ENCODE measurements at regions not wholly inside any gene's neighbourhood (a gene's known extent, or its start where the extent isn't known, plus 50 kb on each side); places are given as distances from the start of the nearest gene placed in this dataset.

GRCh38 chr22:27594020-27594419 lies 207.5 kb downstream of the MN1 start:
- no peaks in the 10 kb centered on the region for H3K79me2 ChIP-seq (ENCODE audit: control insufficient read depth, insufficient read depth, low read length)
- DNase-seq (ENCODE audit: low read depth, low spot score) (no peak), FAIRE-seq (no peak)
- no peak overlapping the region for H3K4me3 ChIP-seq (ENCODE audit: control insufficient read depth in 2 of 3, extremely low read depth in 1 of 3, insufficient read depth in 2 of 3, low read depth in 1 of 3, low read length in 3 of 3)
- H3K9ac ChIP-seq (ENCODE audit: control insufficient read depth, extremely low read depth, insufficient read depth, low read length), result no peak overlapping the region
- H3K27me3 ChIP-seq (ENCODE audit: control insufficient read depth, extremely low read depth, insufficient read depth, low read length), result no peaks in the 10 kb centered on the region
- no peak overlapping the region for H3K27ac ChIP-seq (ENCODE audit: control insufficient read depth, insufficient read depth, low read length)
- H2AFZ ChIP-seq (ENCODE audit: control insufficient read depth, low read length), result no peak overlapping the region
- no peaks in the 10 kb centered on the region for H3K36me3 ChIP-seq (ENCODE audit: control insufficient read depth in 2 of 2, extremely low read depth in 1 of 2, insufficient read depth in 2 of 2, low read length in 2 of 2)
- H3K4me2 ChIP-seq (ENCODE audit: control insufficient read depth, extremely low read depth, insufficient read depth, low read depth, low read length), result no peak overlapping the region
- no peak for TF ChIP-seq EZH2 (IDR thresholded peaks at IDR 0.05; ENCODE audit: low read length)
- TF ChIP-seq, protein P1, sequence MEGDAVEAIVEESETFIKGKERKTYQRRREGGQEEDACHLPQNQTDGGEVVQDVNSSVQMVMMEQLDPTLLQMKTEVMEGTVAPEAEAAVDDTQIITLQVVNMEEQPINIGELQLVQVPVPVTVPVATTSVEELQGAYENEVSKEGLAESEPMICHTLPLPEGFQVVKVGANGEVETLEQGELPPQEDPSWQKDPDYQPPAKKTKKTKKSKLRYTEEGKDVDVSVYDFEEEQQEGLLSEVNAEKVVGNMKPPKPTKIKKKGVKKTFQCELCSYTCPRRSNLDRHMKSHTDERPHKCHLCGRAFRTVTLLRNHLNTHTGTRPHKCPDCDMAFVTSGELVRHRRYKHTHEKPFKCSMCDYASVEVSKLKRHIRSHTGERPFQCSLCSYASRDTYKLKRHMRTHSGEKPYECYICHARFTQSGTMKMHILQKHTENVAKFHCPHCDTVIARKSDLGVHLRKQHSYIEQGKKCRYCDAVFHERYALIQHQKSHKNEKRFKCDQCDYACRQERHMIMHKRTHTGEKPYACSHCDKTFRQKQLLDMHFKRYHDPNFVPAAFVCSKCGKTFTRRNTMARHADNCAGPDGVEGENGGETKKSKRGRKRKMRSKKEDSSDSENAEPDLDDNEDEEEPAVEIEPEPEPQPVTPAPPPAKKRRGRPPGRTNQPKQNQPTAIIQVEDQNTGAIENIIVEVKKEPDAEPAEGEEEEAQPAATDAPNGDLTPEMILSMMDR (optimal IDR thresholded peaks at IDR 0.05 in 1 of 3, IDR thresholded peaks at IDR 0.05 in 1 of 3, conservative IDR thresholded peaks at IDR 0.05 in 1 of 3; ENCODE audit: extremely low read depth in 1 of 3, insufficient read depth in 2 of 3, low read length in 3 of 3), result no peak
- no peaks in the 10 kb centered on the region for H3K4me1 ChIP-seq (ENCODE audit: control insufficient read depth, extremely low read depth, insufficient read depth, low read length)
- H3K9me3 ChIP-seq (ENCODE audit: control insufficient read depth, low read depth, low read length), result no peaks in the 10 kb centered on the region
- H3K9me1 ChIP-seq (ENCODE audit: control insufficient read depth, extremely low read depth, insufficient read depth, low read length), result no peaks in the 10 kb centered on the region
- H4K20me1 ChIP-seq (ENCODE audit: control insufficient read depth, extremely low read depth, insufficient read depth, low read length), result no peaks in the 10 kb centered on the region
- dilution Hi-C loops (cut with MboI; ENCODE audit: extremely low pct_ligation_motif_present, low sequenced_read_pairs), result no loop called here

- Histone ChIP-seq H2AFZ (ENCODE audit: control insufficient read depth, low read length) (no peak overlapping the region), H3K4me3 (ENCODE audit: control insufficient read depth in 2 of 3, extremely low read depth in 1 of 3, insufficient read depth in 2 of 3, low read depth in 1 of 3, low read length in 3 of 3) (no peak overlapping the region), H3K4me1 (ENCODE audit: control insufficient read depth, extremely low read depth, insufficient read depth, low read length) (no peaks in the 10 kb centered on the region), H3K9me3 (ENCODE audit: control insufficient read depth, low read depth, low read length) (no peaks in the 10 kb centered on the region), H3K79me2 (ENCODE audit: control insufficient read depth, insufficient read depth, low read length) (no peaks in the 10 kb centered on the region), H3K36me3 (ENCODE audit: control insufficient read depth in 2 of 2, extremely low read depth in 1 of 2, insufficient read depth in 2 of 2, low read length in 2 of 2) (no peaks in the 10 kb centered on the region), H3K9ac (ENCODE audit: control insufficient read depth, extremely low read depth, insufficient read depth, low read length) (no peak overlapping the region), H4K20me1 (ENCODE audit: control insufficient read depth, extremely low read depth, insufficient read depth, low read length) (no peaks in the 10 kb centered on the region), H3K27ac (ENCODE audit: control insufficient read depth, insufficient read depth, low read length) (no peak overlapping the region), H3K27me3 (ENCODE audit: control insufficient read depth, extremely low read depth, insufficient read depth, low read length) (no peaks in the 10 kb centered on the region), H3K9me1 (ENCODE audit: control insufficient read depth, extremely low read depth, insufficient read depth, low read length) (no peaks in the 10 kb centered on the region), H3K4me2 (ENCODE audit: control insufficient read depth, extremely low read depth, insufficient read depth, low read depth, low read length) (no peak overlapping the region)
- FAIRE-seq (no peak), DNase-seq (ENCODE audit: low read depth, low spot score) (no peak)
- TF ChIP-seq, protein P1 (optimal IDR thresholded peaks at IDR 0.05 in 1 of 3, IDR thresholded peaks at IDR 0.05 in 1 of 3, conservative IDR thresholded peaks at IDR 0.05 in 1 of 3; ENCODE audit: extremely low read depth in 1 of 3, insufficient read depth in 2 of 3, low read length in 3 of 3), result no peak
- dilution Hi-C loops (cut with MboI; ENCODE audit: extremely low pct_ligation_motif_present, low sequenced_read_pairs), result no loop called here
Measured at GRCh38 chr22:27594474-27595134, 207.0 kb downstream of the MN1 start.

All from keratinocyte (primary cell).